WTC11 (cell line): ENCODE measurements at regions not wholly inside any gene's neighbourhood (a gene's known extent, or its start where the extent isn't known, plus 50 kb on each side); places are given as distances from the start of the nearest gene placed in this dataset.

ENCODE experiments used
- ATAC-seq: fragments of 200-7000 bp; cut with Tn5 transposase; 2 replicates; pipeline ENCODE4 v1.10.0; 2021; ENCODE audit warnings: mild to moderate bottlenecking, moderate library complexity
- CTCF ChIA-PET: fragments of 300-600 bp; sonication (Branson Sonifier 250); formaldehyde crosslinking; loops from one replicate; lab custom pipeline; 2021; ENCODE audit warnings: antibody characterized with exemption; lab: Charles Lee
- POLR2A ChIA-PET: fragments of 350-600 bp; sonication (Branson Sonifier 250); formaldehyde crosslinking; loops from one replicate; lab custom pipeline; 2021; ENCODE audit warnings: antibody characterized with exemption; lab: Charles Lee
- DNase-seq: peaks from one replicate; pipeline ENCODE4 v3.0.0; 2021; ENCODE audit warnings: low spot score
- H3K27ac Mint-ChIP-seq: 2 replicates; pipeline ENCODE4 v1.8.0; 2021; ENCODE audit warnings: mixed read lengths
- H3K27me3 Mint-ChIP-seq: 2 replicates; pipeline ENCODE4 v1.8.0; 2021; ENCODE audit warnings: low read depth, mild to moderate bottlenecking, moderate library complexity, mixed read lengths
- H3K36me3 Mint-ChIP-seq: 2 replicates; pipeline ENCODE4 v1.8.0; 2021; ENCODE audit warnings: mixed read lengths
- H3K4me1 Mint-ChIP-seq: 2 replicates; pipeline ENCODE4 v1.8.0; 2022; ENCODE audit warnings: mixed read lengths
- H3K4me3 Mint-ChIP-seq: 2 replicates; pipeline ENCODE4 v1.8.0; 2021; ENCODE audit warnings: mild to moderate bottlenecking, moderate library complexity, mixed read lengths
- H3K9me3 Mint-ChIP-seq: 2 replicates; pipeline ENCODE4 v1.8.0; 2021; ENCODE audit warnings: mixed read lengths
- CBFB ChIP-seq: sonication (generic); formaldehyde crosslinking; IDR thresholded peaks from 2 replicates; pipeline ENCODE4 v1.8.1; 2022; ENCODE audit warnings: mild to moderate bottlenecking, low read depth, missing genetic modification reagents
- CDX4 ChIP-seq: fragments of 250-450 bp; sonication (Bioruptor Pico); IDR thresholded peaks from 2 replicates; pipeline ENCODE4 v1.9.0; 2021; ENCODE audit warnings: moderate library complexity, mild to moderate bottlenecking, inconsistent platforms, borderline replicate concordance
- ESRRA ChIP-seq: sonication (generic); formaldehyde crosslinking; IDR thresholded peaks from 2 replicates; pipeline ENCODE4 v1.8.1; 2022; ENCODE audit warnings: mild to moderate bottlenecking, missing genetic modification reagents, borderline replicate concordance
- IRF2 ChIP-seq: sonication (generic); formaldehyde crosslinking; IDR thresholded peaks from 2 replicates; pipeline ENCODE4 v1.8.0; 2022; ENCODE audit warnings: low read depth, missing genetic modification reagents, borderline replicate concordance
- NR1H2 ChIP-seq: sonication (generic); formaldehyde crosslinking; IDR thresholded peaks from 2 replicates; pipeline ENCODE4 v1.9.0; 2021; ENCODE audit warnings: mild to moderate bottlenecking, moderate library complexity, missing genetic modification reagents
- RELA ChIP-seq: sonication (generic); formaldehyde crosslinking; IDR thresholded peaks from 2 replicates; pipeline ENCODE4 v1.8.1; 2022; ENCODE audit warnings: missing genetic modification reagents, mild to moderate bottlenecking, borderline replicate concordance
- TP53 ChIP-seq: sonication (generic); formaldehyde crosslinking; IDR thresholded peaks from 2 replicates; pipeline ENCODE4 v1.8.1; 2023; ENCODE audit warnings: mild to moderate bottlenecking, missing genetic modification reagents
- ZBTB21 ChIP-seq: sonication (generic); formaldehyde crosslinking; IDR thresholded peaks from 2 replicates; pipeline ENCODE4 v1.8.1; 2023; ENCODE audit warnings: mild to moderate bottlenecking, missing genetic modification reagents, borderline replicate concordance
- ZNF232 ChIP-seq: sonication (generic); formaldehyde crosslinking; IDR thresholded peaks from 2 replicates; pipeline ENCODE4 v1.8.0; 2022; ENCODE audit warnings: mild to moderate bottlenecking, missing genetic modification reagents
- ZNF263 ChIP-seq: sonication (generic); formaldehyde crosslinking; IDR thresholded peaks from 2 replicates; pipeline ENCODE4 v1.8.1; 2022; ENCODE audit warnings: low read depth, mild to moderate bottlenecking, moderate library complexity, missing genetic modification reagents
- ZNF396 ChIP-seq: fragments of 250-450 bp; sonication (Bioruptor Pico); IDR thresholded peaks from 2 replicates; pipeline ENCODE4 v1.8.0; 2021; ENCODE audit warnings: mild to moderate bottlenecking, moderate library complexity, borderline replicate concordance
- ZNF416 ChIP-seq: fragments of 250-450 bp; sonication (Bioruptor Pico); IDR thresholded peaks from 2 replicates; pipeline ENCODE4 v1.9.0; 2021; ENCODE audit warnings: mild to moderate bottlenecking, inconsistent platforms
- ZNF425 ChIP-seq: fragments of 250-450 bp; sonication (Bioruptor Pico); conservative IDR thresholded peaks from 2 replicates; pipeline ENCODE4 v1.9.0; 2021; ENCODE audit warnings: mild to moderate bottlenecking
- TF ChIP-seq, protein P1 (sequence below): fragments of 250-450 bp; sonication (Bioruptor Pico); IDR thresholded peaks from 2 replicates; pipeline ENCODE4 v1.9.0; 2021; ENCODE audit warnings: mild to moderate bottlenecking
- TF ChIP-seq, protein P2 (sequence below): fragments of 200-600 bp; IDR thresholded peaks from 2 replicates; pipeline ENCODE4 v1.8.0; 2022; ENCODE audit warnings: antibody characterized with exemption
- TF ChIP-seq, protein P3 (sequence below): sonication (generic); formaldehyde crosslinking; IDR thresholded peaks from 2 replicates; pipeline ENCODE4 v1.8.0; 2023; ENCODE audit warnings: mild to moderate bottlenecking, missing genetic modification reagents
- TF ChIP-seq, protein P4 (sequence below): sonication (generic); formaldehyde crosslinking; IDR thresholded peaks from 2 replicates; pipeline ENCODE4 v1.8.1; 2022; ENCODE audit warnings: low read depth, missing genetic modification reagents, borderline replicate concordance

- TF ChIP-seq ZNF425 (no peak), ZNF232 (CRISPR knock-in tag) (no peak), IRF2 (CRISPR knock-in tag) (no peak), ZNF263 (CRISPR knock-in tag) (no peak), TP53 (CRISPR knock-in tag) (no peak), ZNF416 (CRISPR knock-in tag) (no peak), CBFB (CRISPR knock-in tag) (no peak), RELA (CRISPR knock-in tag) (no peak)
- TF ChIP-seq, protein P1, sequence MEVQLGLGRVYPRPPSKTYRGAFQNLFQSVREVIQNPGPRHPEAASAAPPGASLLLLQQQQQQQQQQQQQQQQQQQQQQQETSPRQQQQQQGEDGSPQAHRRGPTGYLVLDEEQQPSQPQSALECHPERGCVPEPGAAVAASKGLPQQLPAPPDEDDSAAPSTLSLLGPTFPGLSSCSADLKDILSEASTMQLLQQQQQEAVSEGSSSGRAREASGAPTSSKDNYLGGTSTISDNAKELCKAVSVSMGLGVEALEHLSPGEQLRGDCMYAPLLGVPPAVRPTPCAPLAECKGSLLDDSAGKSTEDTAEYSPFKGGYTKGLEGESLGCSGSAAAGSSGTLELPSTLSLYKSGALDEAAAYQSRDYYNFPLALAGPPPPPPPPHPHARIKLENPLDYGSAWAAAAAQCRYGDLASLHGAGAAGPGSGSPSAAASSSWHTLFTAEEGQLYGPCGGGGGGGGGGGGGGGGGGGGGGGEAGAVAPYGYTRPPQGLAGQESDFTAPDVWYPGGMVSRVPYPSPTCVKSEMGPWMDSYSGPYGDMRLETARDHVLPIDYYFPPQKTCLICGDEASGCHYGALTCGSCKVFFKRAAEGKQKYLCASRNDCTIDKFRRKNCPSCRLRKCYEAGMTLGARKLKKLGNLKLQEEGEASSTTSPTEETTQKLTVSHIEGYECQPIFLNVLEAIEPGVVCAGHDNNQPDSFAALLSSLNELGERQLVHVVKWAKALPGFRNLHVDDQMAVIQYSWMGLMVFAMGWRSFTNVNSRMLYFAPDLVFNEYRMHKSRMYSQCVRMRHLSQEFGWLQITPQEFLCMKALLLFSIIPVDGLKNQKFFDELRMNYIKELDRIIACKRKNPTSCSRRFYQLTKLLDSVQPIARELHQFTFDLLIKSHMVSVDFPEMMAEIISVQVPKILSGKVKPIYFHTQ = no peak
- TF ChIP-seq, protein P2, sequence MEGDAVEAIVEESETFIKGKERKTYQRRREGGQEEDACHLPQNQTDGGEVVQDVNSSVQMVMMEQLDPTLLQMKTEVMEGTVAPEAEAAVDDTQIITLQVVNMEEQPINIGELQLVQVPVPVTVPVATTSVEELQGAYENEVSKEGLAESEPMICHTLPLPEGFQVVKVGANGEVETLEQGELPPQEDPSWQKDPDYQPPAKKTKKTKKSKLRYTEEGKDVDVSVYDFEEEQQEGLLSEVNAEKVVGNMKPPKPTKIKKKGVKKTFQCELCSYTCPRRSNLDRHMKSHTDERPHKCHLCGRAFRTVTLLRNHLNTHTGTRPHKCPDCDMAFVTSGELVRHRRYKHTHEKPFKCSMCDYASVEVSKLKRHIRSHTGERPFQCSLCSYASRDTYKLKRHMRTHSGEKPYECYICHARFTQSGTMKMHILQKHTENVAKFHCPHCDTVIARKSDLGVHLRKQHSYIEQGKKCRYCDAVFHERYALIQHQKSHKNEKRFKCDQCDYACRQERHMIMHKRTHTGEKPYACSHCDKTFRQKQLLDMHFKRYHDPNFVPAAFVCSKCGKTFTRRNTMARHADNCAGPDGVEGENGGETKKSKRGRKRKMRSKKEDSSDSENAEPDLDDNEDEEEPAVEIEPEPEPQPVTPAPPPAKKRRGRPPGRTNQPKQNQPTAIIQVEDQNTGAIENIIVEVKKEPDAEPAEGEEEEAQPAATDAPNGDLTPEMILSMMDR = no peak
- TF ChIP-seq, protein P3, sequence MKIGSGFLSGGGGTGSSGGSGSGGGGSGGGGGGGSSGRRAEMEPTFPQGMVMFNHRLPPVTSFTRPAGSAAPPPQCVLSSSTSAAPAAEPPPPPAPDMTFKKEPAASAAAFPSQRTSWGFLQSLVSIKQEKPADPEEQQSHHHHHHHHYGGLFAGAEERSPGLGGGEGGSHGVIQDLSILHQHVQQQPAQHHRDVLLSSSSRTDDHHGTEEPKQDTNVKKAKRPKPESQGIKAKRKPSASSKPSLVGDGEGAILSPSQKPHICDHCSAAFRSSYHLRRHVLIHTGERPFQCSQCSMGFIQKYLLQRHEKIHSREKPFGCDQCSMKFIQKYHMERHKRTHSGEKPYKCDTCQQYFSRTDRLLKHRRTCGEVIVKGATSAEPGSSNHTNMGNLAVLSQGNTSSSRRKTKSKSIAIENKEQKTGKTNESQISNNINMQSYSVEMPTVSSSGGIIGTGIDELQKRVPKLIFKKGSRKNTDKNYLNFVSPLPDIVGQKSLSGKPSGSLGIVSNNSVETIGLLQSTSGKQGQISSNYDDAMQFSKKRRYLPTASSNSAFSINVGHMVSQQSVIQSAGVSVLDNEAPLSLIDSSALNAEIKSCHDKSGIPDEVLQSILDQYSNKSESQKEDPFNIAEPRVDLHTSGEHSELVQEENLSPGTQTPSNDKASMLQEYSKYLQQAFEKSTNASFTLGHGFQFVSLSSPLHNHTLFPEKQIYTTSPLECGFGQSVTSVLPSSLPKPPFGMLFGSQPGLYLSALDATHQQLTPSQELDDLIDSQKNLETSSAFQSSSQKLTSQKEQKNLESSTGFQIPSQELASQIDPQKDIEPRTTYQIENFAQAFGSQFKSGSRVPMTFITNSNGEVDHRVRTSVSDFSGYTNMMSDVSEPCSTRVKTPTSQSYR (CRISPR knock-in tag) = no peak
These were observed 101.2 kb downstream of the MCFD2 start (continued) for GRCh38 chr2:46814160-46814961.

DNA sequence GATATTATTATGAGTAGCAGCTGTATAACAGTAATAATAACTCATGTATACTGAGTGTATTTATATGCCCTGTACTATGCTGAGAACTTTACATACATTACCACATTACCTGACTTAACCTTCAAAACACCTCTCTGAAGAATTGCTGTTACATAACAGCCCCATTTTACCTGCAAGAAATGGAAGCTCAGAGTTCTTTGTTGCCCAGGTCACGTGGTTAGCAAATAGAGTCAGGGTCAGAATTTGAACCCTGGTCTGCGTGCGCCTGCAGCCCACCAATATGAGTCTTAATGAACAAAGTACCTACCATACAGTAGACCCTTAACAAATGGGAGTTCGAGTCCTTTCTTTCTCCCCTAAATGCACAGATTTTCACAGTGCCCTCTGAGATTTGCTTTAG is 101.9 kb downstream of the MCFD2 start:
- no peak overlapping the region for H3K4me3 Mint-ChIP-seq
- DNase-seq (no peak), ATAC-seq (no peak)
- peaks cover 4% of the 10 kb centered on the region; the same call in 1 of the 2 replicates for H3K4me1 Mint-ChIP-seq
- no peaks in the 10 kb centered on the region for H3K36me3 Mint-ChIP-seq
- TF ChIP-seq NR1H2 (CRISPR knock-in tag) = no peak
- POLR2A ChIA-PET = no interaction called here
- CTCF ChIA-PET = interaction anchor here (0.5 to 1.2 kb wide), 2 partner anchors 33 to 67 kb away, joined by 3 read pairs; no protein-coding TSS in a partner anchor
- no peak overlapping the region for H3K27ac Mint-ChIP-seq
- no peaks in the 10 kb centered on the region for H3K27me3 Mint-ChIP-seq
- H3K9me3 Mint-ChIP-seq = no peaks in the 10 kb centered on the region

DNA sequence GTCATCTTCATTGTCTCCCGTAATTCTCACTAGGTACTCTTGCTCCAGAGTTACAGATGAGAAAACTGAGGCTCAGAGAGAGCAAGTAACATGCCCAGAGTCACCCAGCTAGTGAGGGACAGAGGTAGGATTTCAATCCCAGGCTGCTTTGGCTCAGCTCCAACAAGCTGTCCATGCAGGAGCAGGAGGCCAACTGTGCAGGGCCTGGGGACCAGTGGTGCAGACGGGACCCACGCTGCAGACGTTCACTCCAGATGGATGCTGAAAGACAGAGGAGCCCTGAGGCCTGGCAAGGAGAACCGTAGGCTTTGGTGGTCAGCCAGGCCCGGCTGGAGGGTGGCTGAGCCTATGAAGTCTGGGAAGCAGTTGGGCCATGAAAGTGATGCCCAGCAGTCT is 102.6 kb downstream of the MCFD2 start:
- POLR2A ChIA-PET = no interaction called here
- ATAC-seq (no peak), DNase-seq (no peak)
- Mint-ChIP-seq H3K4me3 (no peak overlapping the region), H3K27me3 (no peaks in the 10 kb centered on the region), H3K36me3 (no peaks in the 10 kb centered on the region)
- TF ChIP-seq CBFB (CRISPR knock-in tag) (no peak), ESRRA (CRISPR knock-in tag) (no peak), ZBTB21 (CRISPR knock-in tag) (no peak), ZNF396 (no peak), CDX4 (CRISPR knock-in tag) (no peak)
- TF ChIP-seq, protein P4, sequence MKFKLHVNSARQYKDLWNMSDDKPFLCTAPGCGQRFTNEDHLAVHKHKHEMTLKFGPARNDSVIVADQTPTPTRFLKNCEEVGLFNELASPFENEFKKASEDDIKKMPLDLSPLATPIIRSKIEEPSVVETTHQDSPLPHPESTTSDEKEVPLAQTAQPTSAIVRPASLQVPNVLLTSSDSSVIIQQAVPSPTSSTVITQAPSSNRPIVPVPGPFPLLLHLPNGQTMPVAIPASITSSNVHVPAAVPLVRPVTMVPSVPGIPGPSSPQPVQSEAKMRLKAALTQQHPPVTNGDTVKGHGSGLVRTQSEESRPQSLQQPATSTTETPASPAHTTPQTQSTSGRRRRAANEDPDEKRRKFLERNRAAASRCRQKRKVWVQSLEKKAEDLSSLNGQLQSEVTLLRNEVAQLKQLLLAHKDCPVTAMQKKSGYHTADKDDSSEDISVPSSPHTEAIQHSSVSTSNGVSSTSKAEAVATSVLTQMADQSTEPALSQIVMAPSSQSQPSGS = no peak
- TF ChIP-seq, all 79 proteins: peak for 0
- H3K9me3 Mint-ChIP-seq = no peaks in the 10 kb centered on the region
- CTCF ChIA-PET = interaction anchor here (0.5 to 1.2 kb wide), 4 partner anchors 32 to 66 kb away, joined by 3 to 4 read pairs (median 4); no protein-coding TSS in a partner anchor
- no peak overlapping the region for H3K27ac Mint-ChIP-seq
- H3K4me1 Mint-ChIP-seq = peaks cover 4% of the 10 kb centered on the region; the same call in 1 of the 2 replicates
